OCI-LY1 (cell line): ENCODE measurements at regions not wholly inside any gene's neighbourhood (a gene's known extent, or its start where the extent isn't known, plus 50 kb on each side); places are given as distances from the start of the nearest gene placed in this dataset.

ENCODE experiments used
- CTCF ChIP-seq: fragments of 200-600 bp; sonication (generic), shearing (Covaris generic); IDR thresholded peaks from 2 replicates; pipeline ENCODE4 v1.5.1; 2017; ENCODE audit warnings: mild to moderate bottlenecking, antibody characterized with exemption, low read length, moderate library complexity, mixed read lengths
- EZH2 ChIP-seq: fragments of 200-600 bp; sonication (generic), shearing (Covaris generic); IDR thresholded peaks from 2 replicates; pipeline ENCODE4 v1.8.0; 2017; ENCODE audit warnings: borderline replicate concordance, mixed run types, mild to moderate bottlenecking, antibody characterized with exemption, low read length, moderate library complexity, mixed read lengths

DNA sequence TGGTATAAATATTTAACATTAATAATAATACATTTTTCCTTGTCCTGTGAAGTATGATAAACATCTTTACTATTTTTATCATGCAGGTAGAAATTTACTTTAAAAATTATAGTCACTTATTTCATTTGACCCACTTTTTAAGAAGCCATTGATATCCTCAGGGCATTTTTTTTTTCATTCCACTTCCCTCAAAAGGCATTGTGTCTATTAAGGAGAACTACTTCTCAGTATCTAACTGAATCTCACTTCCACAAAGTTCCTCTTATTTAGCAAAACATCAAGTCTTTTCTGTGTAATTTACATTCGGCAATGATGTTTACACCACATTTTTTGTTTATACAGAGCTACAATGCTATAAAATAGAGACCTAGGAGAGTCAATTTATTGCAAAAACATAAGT is 388.2 kb upstream of the AKR1E2 start:
- TF ChIP-seq EZH2, result no peak
- TF ChIP-seq CTCF, result no peak
